HUDEP-2 (cell line): ENCODE measurements at regions not wholly inside any gene's neighbourhood (a gene's known extent, or its start where the extent isn't known, plus 50 kb on each side); places are given as distances from the start of the nearest gene placed in this dataset.

Experiments used
- DNase-seq, 76 experiments: peaks; one replicate each; lab custom pipeline; 2025; ENCODE audit not compliant: unreplicated experiment in 76 of 76; lab: John Stamatoyannopoulos, UW

GRCh38 chr7:25952261-25953057 lies 199.5 kb upstream of the NFE2L3 start:
- DNase-seq: no peak

DNA sequence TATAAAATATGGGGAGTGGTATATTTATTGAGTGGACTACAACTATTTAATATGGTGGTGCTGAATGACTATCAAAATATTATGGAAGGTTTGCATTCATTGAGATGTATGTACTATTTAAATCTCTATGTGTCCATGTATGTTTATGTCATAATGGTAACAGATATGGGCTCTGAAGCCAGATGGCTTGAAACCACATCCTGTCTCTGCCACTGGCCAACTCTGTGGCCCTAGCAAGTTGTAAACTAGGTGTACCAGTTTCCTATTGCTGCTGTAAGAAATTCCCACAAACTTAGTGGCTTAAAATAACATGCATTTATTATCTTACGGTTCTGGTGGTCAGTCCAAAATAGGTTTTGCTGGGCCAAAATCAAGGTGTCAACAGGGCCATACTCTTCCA lies 198.1 kb upstream of the NFE2L3 start:
- no peak for DNase-seq

DNA sequence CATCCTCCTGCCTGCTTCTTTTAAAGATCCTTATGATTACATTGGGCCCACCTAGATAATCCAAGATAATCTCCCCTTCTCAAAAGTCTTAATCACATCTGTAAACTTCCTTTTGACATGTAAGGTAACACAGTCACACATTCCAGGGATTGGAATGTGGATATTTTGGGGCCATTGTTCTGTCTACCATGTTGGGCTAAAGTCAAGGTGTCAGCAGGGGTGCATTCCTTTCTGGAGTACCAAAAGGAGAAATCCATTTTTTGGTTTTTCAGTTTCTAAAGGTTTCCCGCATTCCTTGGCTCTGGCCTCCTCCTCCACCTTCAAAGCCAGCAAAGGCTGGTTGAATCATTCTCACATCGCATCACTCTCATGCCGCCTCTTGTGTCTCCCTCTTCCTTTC lies 197.6 kb upstream of the NFE2L3 start:
- no peak for DNase-seq

DNA sequence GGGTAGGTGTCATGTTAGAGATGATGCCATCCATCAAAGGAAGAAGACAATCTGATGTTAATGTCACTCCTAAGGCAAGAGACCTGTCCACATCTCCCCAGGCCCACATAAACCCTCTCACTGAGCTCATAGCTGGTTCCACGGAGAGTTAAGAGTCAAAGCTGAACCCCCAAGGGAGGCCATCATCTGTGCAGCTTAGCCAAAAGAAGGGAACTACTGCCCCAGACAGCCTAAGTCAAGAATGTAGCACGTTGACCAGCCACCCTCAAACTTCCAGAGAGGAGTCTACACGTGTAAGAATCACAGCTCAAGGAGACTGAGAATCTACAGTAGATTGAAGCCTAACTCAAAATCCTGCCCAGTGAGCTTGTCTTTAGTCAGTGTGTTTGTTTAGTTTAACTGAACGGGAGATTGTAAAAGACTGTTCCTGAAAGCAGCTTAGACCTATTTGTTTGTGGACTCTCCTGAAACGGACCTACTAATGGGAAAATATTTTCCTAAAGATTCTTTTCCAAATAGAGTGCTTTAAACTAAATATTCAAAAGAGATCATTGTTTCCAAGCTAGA lies 192.7 kb upstream of the NFE2L3 start:
- no peak for DNase-seq

DNA sequence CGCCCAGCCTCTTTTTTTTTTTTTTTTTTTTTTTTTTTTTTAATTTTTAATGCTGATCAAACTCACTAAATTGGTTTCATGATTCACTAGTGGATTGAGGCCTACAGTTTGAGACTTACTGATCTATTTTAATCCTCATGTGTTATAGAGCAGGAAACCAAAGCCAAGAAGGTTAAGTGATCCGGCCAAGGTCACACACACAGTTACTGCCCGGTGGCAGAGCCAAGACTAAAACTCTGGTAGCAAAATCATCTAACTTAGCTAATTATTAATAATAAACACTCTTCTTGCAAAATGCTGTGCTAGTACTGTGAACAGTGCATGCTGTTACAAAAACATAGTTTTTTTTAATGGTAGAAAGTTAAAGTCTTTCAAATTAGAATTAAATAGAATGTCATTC lies 188.3 kb upstream of the NFE2L3 start:
- DNase-seq: no peak

GRCh38 chr7:25964483-25964991 lies 187.5 kb upstream of the NFE2L3 start:
- no peak for DNase-seq

GRCh38 chr7:25965405-25966123 lies 186.4 kb upstream of the NFE2L3 start:
- no peak for DNase-seq

DNA sequence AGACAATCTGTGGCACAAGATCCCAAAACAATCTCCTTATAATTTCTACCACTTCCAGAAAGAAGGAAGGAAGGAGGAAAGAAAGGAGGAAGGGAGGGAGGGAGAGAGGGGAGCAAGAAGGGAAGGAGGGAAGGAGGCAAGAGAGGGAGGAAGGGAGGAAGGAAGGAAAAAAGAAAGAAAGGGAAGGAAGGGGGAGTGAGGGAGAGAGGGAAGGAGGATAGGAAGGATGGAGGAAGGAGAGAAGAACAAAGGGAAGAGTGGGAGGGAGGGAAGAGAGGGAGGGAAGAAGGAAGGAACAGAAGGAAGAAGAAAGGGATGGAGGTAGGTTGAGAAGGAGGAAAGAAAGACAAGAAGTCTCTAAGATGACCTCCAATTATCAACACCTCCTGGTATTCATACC lies 185.5 kb upstream of the NFE2L3 start:
- no peak for DNase-seq

DNA sequence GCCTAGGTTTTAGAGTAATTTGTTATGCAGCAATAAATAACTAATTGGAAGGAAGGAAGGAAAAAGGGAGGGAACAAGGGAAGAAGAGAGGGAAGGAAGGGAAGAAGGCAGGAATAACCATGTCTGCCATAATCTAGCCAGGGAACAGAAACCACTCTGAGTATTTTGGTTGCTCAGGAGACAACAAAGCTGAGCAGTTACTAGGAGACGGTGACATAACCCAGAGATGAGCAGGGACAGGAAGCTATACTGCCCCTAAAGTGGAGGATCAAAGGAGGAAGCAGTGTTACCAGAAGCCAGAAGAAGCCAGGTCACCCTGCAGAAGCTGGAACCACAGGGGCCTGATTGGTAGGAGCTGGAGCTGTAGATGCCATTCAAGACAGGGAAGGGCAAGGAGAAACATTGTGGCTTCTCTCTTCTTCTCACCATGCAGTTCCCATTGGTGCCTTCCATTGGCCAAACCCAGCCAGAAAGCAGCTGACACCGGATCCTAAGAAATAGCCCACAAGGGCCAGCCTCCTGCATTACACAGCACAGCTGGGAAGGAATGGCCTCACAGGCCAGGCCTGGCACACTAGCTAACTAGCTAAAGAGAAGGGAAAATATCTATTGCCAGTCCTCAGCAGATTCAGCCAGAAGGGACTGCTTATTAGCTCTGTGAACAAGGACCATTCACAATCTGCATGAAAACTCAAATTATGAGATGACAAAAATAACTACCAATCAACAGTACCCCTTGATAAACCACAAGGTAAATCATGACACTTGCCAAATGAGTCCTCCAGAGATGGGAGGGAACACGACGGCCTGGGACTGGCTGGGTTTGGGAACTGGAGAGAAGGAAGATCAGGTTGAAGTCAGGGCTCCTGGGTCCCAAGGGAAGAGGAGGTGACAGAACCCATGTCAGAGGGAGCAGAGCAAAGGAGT lies 184.5 kb upstream of the NFE2L3 start:
- DNase-seq: no peak

DNA sequence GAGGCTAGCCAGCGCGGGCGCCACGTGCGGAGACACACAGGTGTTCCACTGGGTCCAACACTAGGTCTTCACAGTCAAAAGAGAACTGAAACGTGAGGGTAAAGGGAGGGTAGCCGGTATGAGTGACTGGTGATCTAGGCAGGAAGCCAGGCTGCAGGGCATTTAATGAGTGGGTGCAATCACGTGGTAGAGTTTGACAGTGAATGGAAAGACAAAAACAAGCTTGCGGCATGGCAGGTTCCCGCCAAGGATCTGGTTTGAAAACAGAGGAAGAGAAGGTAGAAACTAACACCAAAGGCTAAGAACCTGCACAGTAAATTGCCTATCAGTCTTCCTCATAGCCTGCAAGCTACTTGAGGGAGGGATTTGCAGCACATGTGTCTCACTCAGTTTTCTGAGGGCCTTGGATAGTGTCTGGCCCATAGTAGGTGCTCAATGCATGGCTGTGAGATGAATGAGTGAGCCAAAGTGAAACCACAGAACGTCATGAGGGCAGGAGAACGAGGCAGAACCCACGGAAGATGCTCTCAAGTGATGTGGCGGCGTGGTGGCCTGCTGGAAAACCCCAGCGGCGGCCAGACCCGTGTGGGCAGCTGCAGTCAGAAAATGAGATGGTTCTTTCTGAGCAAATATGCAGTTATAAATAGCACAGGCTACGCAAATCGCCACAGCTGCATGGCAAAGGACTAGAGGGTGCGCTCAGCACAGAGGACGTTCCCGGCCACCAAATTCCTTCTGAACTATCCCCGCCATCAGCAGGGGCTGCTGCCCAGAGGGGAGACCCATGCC lies 183.6 kb upstream of the NFE2L3 start:
- DNase-seq: no peak

DNA sequence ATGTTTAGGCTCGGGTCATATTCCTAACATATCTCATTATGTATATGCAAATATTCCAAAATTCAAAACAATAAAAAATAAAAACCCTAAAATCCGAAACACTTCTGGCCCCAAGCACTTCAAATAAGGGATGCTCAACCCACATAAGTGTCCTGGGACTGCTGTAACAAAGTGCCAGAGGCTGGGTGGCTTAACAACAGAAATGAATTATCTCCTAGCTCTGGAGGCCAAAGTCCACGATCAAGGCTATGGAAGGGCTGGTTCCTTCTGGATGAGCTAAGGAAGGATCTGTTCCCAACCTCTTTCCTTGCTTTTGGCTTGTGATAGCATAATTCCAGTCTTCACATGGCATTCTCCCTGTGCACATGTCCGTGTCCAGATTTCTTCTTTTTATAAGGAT lies 181.6 kb upstream of the NFE2L3 start:
- DNase-seq: no peak

- no peak for DNase-seq
Observed at GRCh38 chr7:25970911-25971310, 181.1 kb upstream of the NFE2L3 start.

- no peak for DNase-seq
Observed at GRCh38 chr7:25976630-25977029, 175.4 kb upstream of the NFE2L3 start.

GRCh38 chr7:25978466-25978865 lies 173.5 kb upstream of the NFE2L3 start:
- DNase-seq: no peak

GRCh38 chr7:25979605-25980004 lies 172.4 kb upstream of the NFE2L3 start:
- no peak for DNase-seq

GRCh38 chr7:25982684-25983083 lies 169.3 kb upstream of the NFE2L3 start:
- no peak for DNase-seq

DNA sequence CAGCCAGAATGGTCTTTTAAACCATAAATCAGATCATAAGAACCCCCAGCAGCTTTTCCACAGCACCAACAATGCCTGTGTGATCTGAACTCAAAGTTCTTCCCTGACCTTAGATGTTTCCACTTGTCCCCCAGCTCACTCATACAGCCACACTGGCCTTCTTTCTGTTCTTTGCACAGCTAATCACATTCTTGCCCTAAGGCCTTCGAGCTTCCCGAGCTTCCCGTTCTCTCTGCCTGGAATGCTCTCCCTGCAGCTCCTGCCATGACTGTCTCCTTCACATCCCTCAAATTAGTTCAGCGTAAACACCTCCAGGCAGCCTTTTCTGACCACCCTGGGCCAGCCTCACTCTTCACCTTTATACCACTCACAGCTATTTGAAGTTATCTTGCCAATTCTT lies 166.8 kb upstream of the NFE2L3 start:
- no peak for DNase-seq

DNA sequence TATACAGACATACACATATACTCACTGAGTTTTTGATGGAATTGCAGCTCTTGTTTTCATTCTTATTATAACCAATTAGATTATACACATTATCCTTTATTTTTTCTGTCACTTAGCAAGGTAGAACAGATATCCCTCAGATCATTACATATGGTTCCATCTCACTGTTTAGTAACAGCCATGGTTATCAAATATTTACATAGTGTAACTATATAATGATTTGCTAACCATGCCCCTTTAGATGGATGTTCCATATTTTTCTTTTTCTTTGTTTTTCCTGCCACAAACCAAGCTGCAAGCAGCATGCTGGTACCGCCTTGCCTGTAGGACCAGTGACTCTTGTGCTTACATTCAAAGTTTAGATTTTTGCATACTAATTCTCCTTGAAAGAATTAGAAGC lies 163.4 kb upstream of the NFE2L3 start:
- no peak for DNase-seq

- DNase-seq: no peak
Observed at GRCh38 chr7:25989140-25989705, 162.8 kb upstream of the NFE2L3 start.
